Lung (tissue), 11 donors: ENCODE measurements at regions not wholly inside any gene's neighbourhood (a gene's known extent, or its start where the extent isn't known, plus 50 kb on each side); places are given as distances from the start of the nearest gene placed in this dataset.

Source experiments
- ATAC-seq: fragments of 200-7000 bp; cut with Tn5 transposase; one replicate; pipeline ENCODE4 v1.9.1; 2020; ENCODE audit warnings: moderate number of reproducible peaks; ENCODE audit not compliant: insufficient read depth, low FRiP score
- DNase-seq, 3 donors: peaks; one replicate each; pipeline ENCODE4 v3.0.0-alpha.2; 2013 to 2017
- H3K27ac ChIP-seq, 2 donors: one replicate each; pipeline ENCODE4 v1.5.1; 2013; ENCODE audit warnings: mild to moderate bottlenecking in 2 of 2, moderate library complexity in 2 of 2, control low read depth in 1 of 2, inconsistent platforms in 1 of 2, low read depth in 1 of 2, low read length in 1 of 2
- H3K27me3 ChIP-seq, 3 donors: one replicate each; pipeline ENCODE4 v1.5.1; 2013; ENCODE audit warnings: low read length in 2 of 3; ENCODE audit not compliant: control insufficient read depth in 3 of 3, insufficient read depth in 3 of 3
- H3K36me3 ChIP-seq, 4 donors: one replicate each; pipeline ENCODE4 v1.5.1; 2013; ENCODE audit warnings: low read length in 4 of 4, mild to moderate bottlenecking in 1 of 4, moderate library complexity in 1 of 4; ENCODE audit not compliant: control insufficient read depth in 4 of 4, insufficient read depth in 4 of 4
- H3K4me1 ChIP-seq, 5 donors: one replicate each; pipeline ENCODE4 v1.5.1; 2013; ENCODE audit warnings: low read length in 5 of 5, mild to moderate bottlenecking in 2 of 5, moderate library complexity in 1 of 5; ENCODE audit not compliant: control insufficient read depth in 5 of 5, insufficient read depth in 5 of 5
- H3K4me3 ChIP-seq: one replicate; pipeline ENCODE4 v1.5.1; 2013; ENCODE audit warnings: mild to moderate bottlenecking, control low read depth, moderate library complexity
- H3K9ac ChIP-seq, 2 donors: one replicate each; pipeline ENCODE4 v1.5.1; 2013; ENCODE audit warnings: low read length in 2 of 2, control low read depth in 1 of 2; ENCODE audit not compliant: insufficient read depth in 1 of 2
- H3K9me3 ChIP-seq, 4 donors: one replicate each; pipeline ENCODE4 v1.5.1; 2013; ENCODE audit warnings: low read length in 3 of 4, mild to moderate bottlenecking in 1 of 4, moderate library complexity in 1 of 4; ENCODE audit not compliant: control insufficient read depth in 4 of 4, insufficient read depth in 3 of 4
- WGBS, 2 donors: extraction: QIAGEN DNeasy Blood & Tissue Kit; methylation state at CpG; one replicate each; pipeline ENCODE4 v1.1.7; 2013; 5-methylcytosine and 5-hydroxymethylcytosine counted together
- TF ChIP-seq, protein P1 (sequence below): IDR thresholded peaks from 2 replicates; pipeline ENCODE4 v1.5.1; 2012; ENCODE audit warnings: mild to moderate bottlenecking; ENCODE audit errors: control extremely low read depth, extremely low read depth
- donor health status: control.
- donor health status: control.
- donor health status: Bipolar disorder and iron deficiency.
- donor health status: healthy.
- donor health status: DM: yes; HTN: yes; CAD: no.

DNA sequence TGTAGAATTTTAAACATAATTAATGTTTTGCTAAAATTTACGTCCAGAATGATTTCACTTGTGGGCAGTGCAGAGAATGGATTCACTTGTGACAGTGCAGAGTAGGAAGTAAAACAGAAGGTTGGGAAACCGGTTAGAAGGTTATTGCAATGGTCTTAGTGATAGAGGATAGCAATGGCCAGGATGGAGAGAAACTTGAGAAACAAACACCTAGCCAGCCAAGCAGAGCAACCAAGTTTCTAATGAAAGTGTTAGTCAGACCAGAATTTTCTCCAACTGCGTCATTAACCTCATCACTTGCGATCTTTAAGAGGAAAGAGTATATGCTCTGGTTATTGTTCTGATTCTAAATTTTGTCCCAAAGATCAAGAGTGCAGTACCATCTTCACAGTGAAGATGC is 50.0 kb upstream of the TBC1D9 start:
- no peak for ATAC-seq
- no peaks in the 10 kb centered on the region for H3K36me3 ChIP-seq
- no peak overlapping the region for H3K27ac ChIP-seq
- TF ChIP-seq, protein P1, sequence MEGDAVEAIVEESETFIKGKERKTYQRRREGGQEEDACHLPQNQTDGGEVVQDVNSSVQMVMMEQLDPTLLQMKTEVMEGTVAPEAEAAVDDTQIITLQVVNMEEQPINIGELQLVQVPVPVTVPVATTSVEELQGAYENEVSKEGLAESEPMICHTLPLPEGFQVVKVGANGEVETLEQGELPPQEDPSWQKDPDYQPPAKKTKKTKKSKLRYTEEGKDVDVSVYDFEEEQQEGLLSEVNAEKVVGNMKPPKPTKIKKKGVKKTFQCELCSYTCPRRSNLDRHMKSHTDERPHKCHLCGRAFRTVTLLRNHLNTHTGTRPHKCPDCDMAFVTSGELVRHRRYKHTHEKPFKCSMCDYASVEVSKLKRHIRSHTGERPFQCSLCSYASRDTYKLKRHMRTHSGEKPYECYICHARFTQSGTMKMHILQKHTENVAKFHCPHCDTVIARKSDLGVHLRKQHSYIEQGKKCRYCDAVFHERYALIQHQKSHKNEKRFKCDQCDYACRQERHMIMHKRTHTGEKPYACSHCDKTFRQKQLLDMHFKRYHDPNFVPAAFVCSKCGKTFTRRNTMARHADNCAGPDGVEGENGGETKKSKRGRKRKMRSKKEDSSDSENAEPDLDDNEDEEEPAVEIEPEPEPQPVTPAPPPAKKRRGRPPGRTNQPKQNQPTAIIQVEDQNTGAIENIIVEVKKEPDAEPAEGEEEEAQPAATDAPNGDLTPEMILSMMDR = no peak
- no peak overlapping the region for H3K4me3 ChIP-seq
- 78 to 87% methylated on average over 4 of the region's 4 CpGs for WGBS, 2 donors
- H3K4me1 ChIP-seq = peaks cover 0 to 25% (median 2%) of the 10 kb centered on the region in 5 donors
- no peak overlapping the region for H3K9ac ChIP-seq
- no peak for DNase-seq
- H3K9me3 ChIP-seq = no peaks in the 10 kb centered on the region
- no peaks in the 10 kb centered on the region for H3K27me3 ChIP-seq
